Psoas muscle (tissue), 7 donors: ENCODE measurements at regions not wholly inside any gene's neighbourhood (a gene's known extent, or its start where the extent isn't known, plus 50 kb on each side); places are given as distances from the start of the nearest gene placed in this dataset.

Source experiments
- ATAC-seq, 4 donors: fragments of 200-7000 bp; cut with Tn5 transposase; one replicate each; pipeline ENCODE4 v1.9.1; 2020; ENCODE audit warnings: moderate library complexity in 3 of 4, mild to moderate bottlenecking in 2 of 4
- DNase-seq, 2 donors: peaks; one replicate each; pipeline ENCODE4 v3.0.0-alpha.2; 2020
- H3K27ac ChIP-seq: fragments of 200-600 bp; one replicate; pipeline ENCODE4 v1.8.0; 2022
- H3K27me3 ChIP-seq, 3 donors: fragments of 200-600 bp in 1 of 3; one replicate each; pipeline versions ENCODE4 v1.6.1 to v1.8.0; 2013 to 2022; ENCODE audit warnings: low read length in 2 of 3, mild to moderate bottlenecking in 2 of 3, moderate library complexity in 1 of 3; ENCODE audit not compliant: insufficient read depth in 3 of 3
- H3K36me3 ChIP-seq, 2 donors: fragments of 200-600 bp in 1 of 2; one replicate each; pipeline versions ENCODE4 v1.6.1 to v1.8.0; 2013 to 2022; ENCODE audit warnings: low read depth in 1 of 2, mild to moderate bottlenecking in 1 of 2, moderate library complexity in 1 of 2; ENCODE audit not compliant: insufficient read depth in 1 of 2
- H3K4me1 ChIP-seq: fragments of 200-600 bp; one replicate; pipeline ENCODE4 v1.8.0; 2022
- H3K4me3 ChIP-seq: fragments of 200-600 bp; one replicate; pipeline ENCODE4 v1.8.0; 2022; ENCODE audit warnings: mild to moderate bottlenecking
- H3K9me3 ChIP-seq: fragments of 200-600 bp; one replicate; pipeline ENCODE4 v1.8.0; 2022
- CTCF ChIP-seq: fragments of 200-600 bp; IDR thresholded peaks from one replicate; pipeline ENCODE4 v1.8.0; 2022; ENCODE audit warnings: antibody characterized with exemption
- WGBS, 3 donors: extraction: QIAGEN DNeasy Blood & Tissue Kit; methylation state at CpG; one replicate each; pipeline versions ENCODE4 v1.1.6 to v1.1.7; 2013; 5-methylcytosine and 5-hydroxymethylcytosine counted together
- intact Hi-C, 2 donors: fragments of 100-400 bp; cut with DNase I; formaldehyde crosslinking; loops; one replicate each; pipeline versions ENCODE4 v1.11.0 to v1.14.2; 2022
- donor health status: healthy with polysubstance abuse.
- donor health status: DM: no; HTN: no; CAD: no; lungs with moderate emphysema.
- donor health status: Bipolar disorder and iron deficiency.
- donor health status: healthy.
- donor health status: DM: yes; HTN: yes; CAD: no.
- donor health status: DM: no; HTN: no; CAD: no.
- donor health status: DM: yes; HTN: yes; CAD: no.

GRCh38 chr13:104111031-104111430 is 1044.8 kb upstream of the SLC10A2 start:
- Histone ChIP-seq H3K9me3 (no peaks in the 10 kb centered on the region), H3K36me3 (no peaks in the 10 kb centered on the region), H3K27me3 (no peaks in the 10 kb centered on the region), H3K4me1 (no peaks in the 10 kb centered on the region), H3K27ac (no peak overlapping the region), H3K4me3 (no peak overlapping the region)
- intact Hi-C loops: no loop called here
- ATAC-seq: no peak
- TF ChIP-seq CTCF: no peak
- DNase-seq: no peak
- 48 to 61% (median 55%) methylated on average over 1 of the region's 1 CpG for WGBS, 3 donors

- Histone ChIP-seq H3K27ac (no peak overlapping the region), H3K36me3 (no peaks in the 10 kb centered on the region), H3K27me3 (no peaks in the 10 kb centered on the region), H3K4me1 (no peaks in the 10 kb centered on the region), H3K4me3 (no peak overlapping the region), H3K9me3 (no peaks in the 10 kb centered on the region)
- intact Hi-C loops: no loop called here
- WGBS, 3 donors: 36 to 41% (median 39%) methylated on average over 9 of the region's 9 CpGs
- no peak for DNase-seq
- no peak for ATAC-seq
- TF ChIP-seq CTCF: no peak
Measured at GRCh38 chr13:104106705-104107393, 1040.6 kb upstream of the SLC10A2 start.

DNA sequence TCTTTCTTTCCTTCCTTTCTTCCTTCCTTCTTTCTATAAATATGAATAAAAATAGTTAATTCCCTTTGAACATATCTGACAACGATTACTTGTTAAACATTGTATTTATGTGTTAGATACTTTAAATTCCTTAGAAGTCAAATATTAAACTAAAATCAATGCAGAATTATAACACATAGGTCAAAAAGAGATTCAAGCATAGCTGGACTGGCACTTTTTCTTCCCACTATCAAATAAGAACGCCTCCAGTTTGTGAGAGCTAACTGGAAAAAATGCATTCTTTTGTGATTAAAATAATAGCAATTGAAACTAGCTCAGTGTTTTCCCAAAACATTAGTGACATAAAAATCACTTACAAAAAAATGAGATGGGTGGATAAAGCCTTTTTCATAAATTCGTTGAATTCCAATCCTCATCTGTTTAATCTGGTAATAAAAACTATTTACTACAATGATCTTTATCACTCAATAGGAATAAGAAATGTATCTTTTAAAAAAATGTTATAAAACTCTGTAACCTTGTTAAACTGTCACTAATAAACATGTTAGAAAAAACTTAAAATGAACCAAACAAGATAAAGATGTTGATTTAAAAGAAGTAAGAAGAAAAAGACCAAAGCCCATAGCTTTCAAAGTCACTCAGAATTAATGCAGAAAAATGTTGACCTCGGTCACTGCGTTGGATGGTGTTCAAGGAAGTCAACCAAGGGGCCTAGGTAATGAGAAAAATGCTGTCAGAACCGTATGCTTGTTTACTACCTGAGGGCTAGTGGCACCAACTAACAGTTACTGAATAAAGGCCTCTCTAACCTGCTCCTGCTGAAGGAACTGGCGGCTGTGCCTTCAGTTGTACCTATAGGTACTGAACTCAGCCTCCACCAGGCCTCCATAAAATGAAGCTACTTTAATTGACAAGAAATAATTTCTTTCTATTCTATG is 1039.5 kb upstream of the SLC10A2 start:
- no peak overlapping the region for H3K27ac ChIP-seq
- no peak for TF ChIP-seq CTCF
- intact Hi-C loops: no loop called here
- ATAC-seq (no peak), DNase-seq (no peak)
- H3K4me3 ChIP-seq: no peak overlapping the region
- H3K27me3 ChIP-seq: no peaks in the 10 kb centered on the region
- WGBS, 3 donors: 61 to 66% (median 63%) methylated on average over 7 of the region's 7 CpGs
- H3K4me1 ChIP-seq: no peaks in the 10 kb centered on the region
- no peaks in the 10 kb centered on the region for H3K9me3 ChIP-seq
- H3K36me3 ChIP-seq: no peaks in the 10 kb centered on the region

GRCh38 chr13:104099750-104100149 is 1033.5 kb upstream of the SLC10A2 start:
- Histone ChIP-seq H3K27ac (no peak overlapping the region), H3K9me3 (no peaks in the 10 kb centered on the region), H3K27me3 (no peaks in the 10 kb centered on the region), H3K36me3 (no peaks in the 10 kb centered on the region), H3K4me3 (no peak overlapping the region), H3K4me1 (no peaks in the 10 kb centered on the region)
- intact Hi-C loops: no loop called here
- no peak for TF ChIP-seq CTCF
- DNase-seq (no peak), ATAC-seq (no peak)
